ENCODE measurements at regions not wholly inside any gene's neighbourhood (a gene's known extent, or its start where the extent isn't known, plus 50 kb on each side); places are given as distances from the start of the nearest gene placed in this dataset.
A peak's percentile ranks its signal among the peaks of the same experiment; 100 is the strongest.
"Not testable (repeated sequence)": the region's sequence is repeated elsewhere in the genome, so short reads cannot be mapped to it uniquely, and the experiment has no call there.

DNA sequence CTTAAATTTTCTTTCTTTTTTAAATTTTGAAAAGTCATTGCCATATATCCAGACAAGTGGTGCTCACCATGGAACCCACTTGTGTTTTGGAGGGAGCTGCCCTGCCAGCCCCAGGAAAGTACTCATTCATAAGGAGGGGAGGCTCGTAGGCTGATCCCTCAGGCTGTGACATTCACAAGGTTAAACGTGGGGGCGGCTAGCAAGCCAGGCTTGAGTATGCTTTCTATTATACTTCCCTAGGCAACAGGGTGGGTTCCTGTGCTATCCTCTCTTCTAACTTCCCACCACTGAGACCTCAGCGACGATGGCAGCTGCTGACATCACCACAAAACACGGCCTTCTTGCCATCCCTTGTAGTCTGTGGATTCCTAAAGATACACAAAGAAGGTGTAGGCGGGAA lies 160.5 kb upstream of the C2CD4B start:
- DNase-seq, result no peak

DNA sequence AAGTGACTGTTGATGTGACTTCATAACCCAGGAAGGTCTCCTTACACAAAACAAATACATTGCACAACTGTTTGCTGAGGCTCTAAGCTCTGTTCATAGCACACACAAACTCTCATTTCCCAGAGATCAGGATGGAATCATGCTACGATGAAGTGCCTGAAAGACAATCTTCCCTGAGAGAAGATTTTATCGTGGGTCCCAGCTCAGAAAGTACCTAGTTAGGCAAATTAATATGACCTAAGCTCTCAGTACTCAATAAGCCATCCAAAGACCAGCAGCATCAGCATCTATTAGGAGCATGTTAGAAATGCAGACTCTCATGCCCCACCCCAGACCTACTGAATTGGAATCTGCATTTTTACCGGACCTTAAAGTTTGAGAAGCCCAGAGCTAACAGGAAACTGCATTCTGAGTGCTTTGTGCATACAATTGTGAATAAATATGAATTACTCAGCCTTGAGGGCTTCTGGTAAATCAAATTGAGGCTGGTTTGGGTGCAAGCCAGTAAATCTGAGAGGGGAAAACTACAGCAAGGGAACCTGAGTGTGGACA lies 161.5 kb upstream of the C2CD4B start:
- DNase-seq, result no peak

DNA sequence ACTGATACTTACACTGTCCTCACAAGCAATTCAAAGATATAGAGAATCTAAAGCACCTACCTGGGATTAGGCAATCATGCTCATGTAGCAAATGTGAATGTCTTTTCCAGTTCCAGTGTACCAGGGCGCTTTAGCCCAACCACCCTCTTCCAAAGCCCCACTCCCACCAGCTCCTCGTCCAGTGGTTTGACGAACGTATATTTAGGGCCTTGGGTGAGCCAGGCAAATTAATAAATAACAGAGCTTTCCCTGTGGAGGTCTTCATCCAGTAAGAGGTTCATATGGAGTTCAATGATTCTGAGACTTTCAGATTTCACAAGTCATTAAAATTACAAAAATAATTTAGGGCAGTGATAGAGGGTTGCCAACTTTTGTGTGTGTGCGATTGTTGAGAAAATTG lies 162.3 kb upstream of the C2CD4B start:
- no peak for DNase-seq

DNA sequence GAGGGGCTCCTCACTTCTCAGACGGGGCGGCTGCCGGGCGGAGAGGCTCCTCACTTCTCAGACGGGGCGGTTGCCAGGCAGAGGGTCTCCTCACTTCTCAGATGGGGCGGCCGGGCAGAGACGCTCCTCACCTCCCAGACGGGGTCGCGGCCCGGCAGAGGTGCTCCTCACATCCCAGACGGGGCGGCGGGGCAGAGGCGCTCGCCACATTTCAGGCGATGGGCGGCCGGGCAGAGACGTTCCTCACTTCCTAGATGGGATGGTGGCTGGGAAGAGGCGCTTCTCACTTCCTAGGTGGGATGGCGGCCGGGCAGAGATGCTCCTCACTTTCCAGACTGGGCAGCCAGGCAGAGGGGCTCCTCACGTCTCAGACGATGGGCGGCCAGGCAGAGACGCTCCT lies 167.4 kb upstream of the C2CD4B start:
- DNase-seq, result not testable (repeated sequence)

DNA sequence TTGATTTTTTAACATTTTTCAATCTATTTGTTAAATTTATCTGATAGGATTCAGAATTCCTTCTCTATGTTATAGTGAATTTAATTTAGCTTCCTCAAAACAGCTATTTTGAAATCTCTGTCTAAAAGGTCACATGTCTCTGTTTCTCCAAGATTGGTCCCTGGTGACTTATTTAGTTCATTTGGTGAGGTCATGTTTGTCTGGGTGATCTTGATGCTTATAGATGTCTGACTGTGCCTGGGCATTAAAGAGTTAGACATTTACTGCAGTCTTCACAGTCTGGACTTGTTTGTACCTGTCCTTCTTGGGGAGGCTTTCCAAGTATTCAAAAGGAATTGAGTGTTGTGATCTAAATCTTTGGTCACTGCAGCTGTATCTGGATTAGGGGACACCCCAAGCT lies 169.5 kb upstream of the C2CD4B start:
- DNase-seq, result no peak

DNA sequence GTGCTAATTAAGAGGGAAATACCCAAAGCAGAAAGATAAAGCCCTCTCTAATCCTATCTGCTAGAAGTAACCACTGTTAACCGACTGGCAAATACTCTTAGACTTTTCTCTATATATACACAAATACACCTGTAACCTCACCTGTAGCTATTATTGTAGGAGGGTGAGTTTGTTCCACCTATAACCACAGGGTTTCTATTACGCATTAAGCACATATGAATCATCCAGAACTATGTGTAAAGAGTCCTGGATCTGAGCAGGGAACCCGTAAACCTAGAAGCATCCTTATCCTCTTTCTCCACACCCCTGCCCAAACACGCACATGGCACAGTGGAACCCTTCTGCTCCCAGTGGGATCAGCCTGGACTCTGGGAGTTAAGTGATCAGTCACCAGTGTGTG lies 172.8 kb upstream of the C2CD4B start:
- DNase-seq, result no peak

DNA sequence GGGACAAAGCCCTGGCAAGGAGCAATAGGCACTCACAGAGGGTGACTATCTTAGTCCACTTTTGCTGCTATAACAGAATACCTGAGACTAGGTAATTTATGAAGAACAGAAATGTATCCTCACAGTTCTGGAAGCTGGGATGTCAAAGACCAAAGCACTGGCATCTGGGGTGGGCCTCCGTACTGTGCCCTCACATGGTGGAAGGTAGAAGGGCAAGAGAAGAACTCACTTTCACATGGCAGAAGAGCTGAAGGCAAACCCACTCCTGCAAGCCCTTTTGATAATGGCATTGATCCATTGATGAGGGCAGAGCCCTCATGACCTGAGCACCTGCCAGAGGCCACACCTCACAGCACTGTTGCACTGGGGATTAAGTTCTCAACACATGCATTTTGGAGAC lies 173.4 kb upstream of the C2CD4B start:
- DNase-seq, result no peak

DNA sequence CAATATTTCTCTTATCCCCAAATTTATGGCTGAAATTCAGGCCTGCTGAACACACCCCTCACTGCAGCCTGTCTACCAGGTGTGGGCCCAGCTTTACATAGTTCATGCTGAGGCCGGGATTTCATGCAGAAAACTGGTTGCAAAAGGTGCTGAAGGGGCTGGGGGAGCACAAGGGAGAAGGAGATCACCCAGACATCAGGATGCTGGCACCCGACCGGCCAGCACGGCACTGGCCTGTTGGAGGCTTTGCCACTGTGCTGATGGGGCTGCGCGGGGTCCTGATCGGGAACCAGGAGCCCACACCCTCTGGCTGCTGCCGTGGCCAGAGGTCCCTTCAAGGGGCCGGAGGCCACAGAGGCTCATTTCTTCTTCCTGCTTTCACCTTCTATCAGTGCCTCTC lies 177.9 kb upstream of the C2CD4B start:
- no peak for DNase-seq

DNA sequence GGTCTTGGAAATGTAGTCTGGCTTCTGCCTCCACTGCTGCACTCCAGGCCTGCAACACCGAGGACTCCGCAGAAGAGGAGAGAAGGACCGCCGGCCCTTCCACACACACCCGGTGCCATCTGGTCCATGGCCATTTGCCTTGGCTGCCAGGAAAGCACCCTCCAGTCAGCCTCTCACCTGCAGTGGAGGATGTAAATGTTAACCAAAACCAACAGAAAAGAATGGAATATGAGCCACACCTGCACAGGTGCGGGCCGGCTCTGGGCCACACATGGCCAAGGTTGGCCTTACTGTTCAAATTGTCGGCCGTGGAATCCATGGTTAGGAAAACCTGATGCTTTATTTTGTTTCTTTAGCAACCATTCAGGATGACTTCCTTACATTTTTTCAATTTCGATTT lies 178.3 kb upstream of the C2CD4B start:
- DNase-seq, result no peak

DNA sequence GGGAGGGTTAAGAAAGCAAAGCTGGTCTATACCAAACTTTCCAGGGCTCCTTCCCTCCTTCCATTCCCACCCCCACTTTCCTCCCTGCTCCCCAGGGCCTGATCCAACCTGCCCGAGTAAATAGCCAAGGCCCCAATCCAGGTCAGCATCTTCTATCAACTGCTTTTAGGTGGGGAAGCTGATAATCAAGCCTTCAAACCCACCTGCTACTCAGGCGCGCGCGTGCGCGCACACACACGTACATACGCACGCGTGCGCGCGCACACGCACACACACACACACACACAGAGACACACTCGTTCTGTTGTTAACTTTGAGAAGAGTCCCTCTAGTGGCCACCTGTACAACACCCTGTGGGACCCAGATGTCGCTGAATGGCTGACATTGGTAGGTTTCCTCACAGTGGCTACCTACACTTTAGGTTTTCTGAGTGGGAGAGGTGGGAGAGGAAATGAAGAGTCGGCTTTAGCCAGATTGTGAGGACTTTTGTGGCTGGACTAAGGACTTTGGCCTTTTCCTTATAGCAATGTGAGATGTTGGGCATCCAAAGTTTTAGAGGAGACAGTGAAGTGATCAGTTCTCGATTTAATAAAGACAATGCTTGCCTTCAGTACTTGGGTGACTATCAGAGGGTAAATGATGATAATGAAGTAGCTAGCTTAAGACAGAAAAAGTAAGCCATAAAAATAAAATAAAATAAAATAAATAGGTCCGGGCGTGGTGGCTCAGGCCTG lies 179.9 kb upstream of the C2CD4B start:
- DNase-seq, result peak; percentile 56 to 76

DNA sequence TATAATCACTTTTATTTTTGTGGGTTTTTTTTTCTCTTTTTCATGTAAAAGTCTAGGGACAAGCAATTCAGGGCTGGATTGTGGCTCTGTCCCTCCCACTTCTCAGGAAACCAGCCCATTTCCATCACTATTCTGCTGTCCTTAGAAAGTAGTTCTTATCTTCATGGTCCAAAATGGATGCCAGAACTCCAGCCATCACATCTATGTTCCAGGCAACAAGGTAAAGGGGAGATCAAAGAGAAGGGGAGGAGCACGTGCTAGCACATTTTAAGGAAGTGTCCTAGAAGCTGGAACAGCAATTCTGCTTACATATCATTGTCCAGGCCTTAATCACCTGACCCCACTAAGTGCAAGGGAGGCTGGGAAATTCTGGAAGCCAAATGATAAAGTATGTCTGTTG lies 181.1 kb upstream of the C2CD4B start:
- no peak for DNase-seq

DNA sequence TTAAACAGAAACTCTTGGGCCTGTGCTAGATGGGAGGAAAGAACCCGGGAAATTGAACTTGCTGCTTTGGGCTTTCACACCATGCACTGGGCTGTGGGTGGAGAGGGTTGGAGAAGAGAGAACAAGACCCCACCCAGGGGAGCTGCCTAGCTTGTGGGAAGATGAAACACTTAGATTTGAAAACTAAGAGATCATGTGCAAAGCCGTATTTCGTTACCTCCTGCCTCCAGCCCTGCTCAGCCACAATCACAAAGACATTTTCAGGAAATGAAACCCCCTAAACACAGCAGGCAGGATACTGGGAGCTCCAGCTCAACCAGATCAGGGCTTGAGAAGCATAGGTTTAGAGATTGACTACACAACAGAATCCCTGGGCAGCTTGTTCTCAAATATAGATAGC lies 183.0 kb upstream of the C2CD4B start:
- no peak for DNase-seq

DNA sequence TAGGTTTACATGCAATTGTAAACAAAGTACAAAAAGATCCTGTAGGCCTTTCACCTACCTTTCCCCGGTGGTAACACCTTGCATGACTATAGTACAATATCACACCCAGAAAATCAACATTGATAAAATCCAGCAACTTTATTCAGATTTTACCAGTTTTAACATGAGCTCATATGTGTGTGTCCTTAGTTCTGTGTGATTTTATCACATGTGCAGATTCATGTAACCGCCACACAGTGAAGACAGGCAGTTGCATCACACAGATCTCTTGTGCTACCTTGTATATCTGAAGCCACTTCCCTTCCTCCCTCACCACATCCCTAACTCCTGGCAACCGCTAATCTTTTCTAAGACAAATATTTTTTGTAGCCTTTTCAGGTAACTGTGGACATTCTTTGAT lies 183.5 kb upstream of the C2CD4B start:
- DNase-seq, result no peak

DNA sequence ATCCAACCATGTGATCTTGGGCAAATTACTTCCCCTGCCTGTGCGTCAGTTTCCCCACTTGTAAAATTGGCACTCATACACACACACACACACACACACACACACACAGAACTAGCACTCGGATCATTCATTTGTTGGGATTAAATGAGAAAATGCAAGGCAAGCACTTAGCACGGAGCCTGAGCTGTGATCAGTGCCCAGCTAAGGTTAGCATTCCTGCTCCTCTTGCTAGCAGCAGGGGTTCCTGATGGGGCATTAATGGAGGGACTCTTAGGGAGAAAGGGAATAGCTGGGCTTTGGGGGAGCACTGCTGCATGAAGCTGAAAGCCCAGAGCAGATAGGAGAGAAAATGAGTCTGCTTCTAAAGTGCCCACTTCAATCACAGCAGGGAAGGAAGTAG lies 187.7 kb upstream of the C2CD4B start:
- no peak for DNase-seq

DNA sequence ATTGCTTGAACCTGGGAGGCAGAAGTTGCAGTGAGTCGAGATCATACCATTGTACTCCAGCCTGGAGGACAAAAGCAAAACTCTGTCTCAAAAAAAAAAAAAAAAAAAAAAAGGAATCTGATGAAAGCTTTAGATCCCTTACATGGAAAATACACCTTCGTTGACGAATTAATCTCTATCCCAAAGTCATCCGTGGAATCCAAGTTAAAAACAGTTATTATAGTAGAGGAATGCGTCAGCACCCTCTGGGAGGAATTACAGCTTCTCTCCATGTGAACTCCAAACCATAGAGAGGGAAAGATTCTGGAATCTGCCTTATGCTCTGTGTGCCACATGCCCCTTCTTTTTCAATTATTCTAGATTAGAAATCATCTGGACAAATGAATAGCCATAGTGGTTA lies 192.3 kb upstream of the C2CD4B start:
- DNase-seq, result no peak

DNA sequence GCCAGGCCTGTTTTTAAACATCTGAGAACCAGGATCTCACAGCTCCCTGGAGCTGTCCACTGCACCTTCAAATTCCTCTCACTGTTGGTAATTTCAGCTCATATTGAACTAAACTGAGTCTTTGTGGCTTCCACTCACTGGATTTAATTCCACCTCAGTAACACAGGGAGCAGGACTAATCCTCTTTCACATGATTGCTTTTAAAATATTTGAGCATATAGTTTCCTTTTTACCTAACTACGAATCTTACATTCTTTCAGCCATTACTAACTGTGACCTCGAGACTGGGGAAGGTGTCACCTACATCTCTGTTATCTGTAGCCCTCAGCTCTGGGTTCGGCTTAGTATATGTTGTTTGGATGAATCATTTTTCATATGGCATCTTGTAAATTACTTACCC lies 194.3 kb upstream of the C2CD4B start:
- DNase-seq, result no peak

DNA sequence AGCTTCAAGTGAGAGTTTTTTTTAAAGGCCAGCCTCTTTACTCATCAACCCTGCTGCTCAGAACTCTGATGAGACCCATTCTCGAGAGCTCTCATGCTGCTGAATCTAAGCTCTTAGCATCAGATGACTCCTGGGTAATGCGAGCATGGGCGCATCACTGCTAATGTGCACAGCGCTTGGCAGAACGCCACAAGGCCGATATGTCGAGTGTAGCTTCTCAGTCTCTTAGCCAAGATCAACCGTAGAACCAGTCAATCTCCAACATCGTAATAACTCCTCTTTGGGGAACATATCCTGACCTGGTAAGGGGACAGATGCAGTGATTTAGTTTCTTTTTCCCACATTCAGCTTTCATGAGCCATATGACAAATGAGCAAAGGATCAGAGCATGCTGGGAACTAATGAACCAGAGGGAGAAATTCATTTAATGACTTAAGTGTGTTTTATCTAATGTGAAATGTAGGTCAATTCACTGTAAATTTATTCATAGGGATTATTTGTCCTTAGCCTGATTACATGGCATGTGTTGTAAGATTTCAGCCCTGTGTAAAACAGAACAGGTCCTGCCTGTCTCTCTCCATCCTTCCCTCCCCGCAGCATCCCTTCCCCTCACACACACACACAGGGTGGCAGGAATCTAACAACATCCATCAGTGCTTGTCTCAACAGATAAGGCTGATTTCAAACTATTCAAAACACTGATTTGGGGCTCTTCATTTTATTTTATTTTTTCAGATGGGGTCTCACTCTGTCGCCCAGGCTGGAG lies 195.4 kb upstream of the C2CD4B start:
- no peak for DNase-seq

DNA sequence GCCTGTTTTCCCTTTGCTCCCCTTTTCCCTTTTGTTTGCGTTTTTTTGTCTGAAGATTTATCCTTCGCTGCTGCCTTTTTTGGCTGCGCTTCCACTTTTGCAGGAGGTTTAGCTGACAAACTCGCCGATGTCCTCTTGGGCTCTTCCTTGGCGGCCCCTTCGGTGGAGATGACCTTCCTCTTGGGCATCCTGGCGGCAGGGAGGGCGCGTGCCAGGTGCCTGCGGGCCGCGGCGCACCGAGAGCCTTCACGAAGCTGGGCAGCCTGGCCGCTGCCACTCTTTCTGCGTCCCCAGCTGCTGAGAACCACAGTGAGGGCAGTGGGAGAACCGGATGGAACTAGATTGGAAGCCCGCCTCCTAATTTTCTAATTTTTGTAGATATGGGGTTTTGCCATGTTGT lies 197.1 kb upstream of the C2CD4B start:
- DNase-seq, result no peak

DNA sequence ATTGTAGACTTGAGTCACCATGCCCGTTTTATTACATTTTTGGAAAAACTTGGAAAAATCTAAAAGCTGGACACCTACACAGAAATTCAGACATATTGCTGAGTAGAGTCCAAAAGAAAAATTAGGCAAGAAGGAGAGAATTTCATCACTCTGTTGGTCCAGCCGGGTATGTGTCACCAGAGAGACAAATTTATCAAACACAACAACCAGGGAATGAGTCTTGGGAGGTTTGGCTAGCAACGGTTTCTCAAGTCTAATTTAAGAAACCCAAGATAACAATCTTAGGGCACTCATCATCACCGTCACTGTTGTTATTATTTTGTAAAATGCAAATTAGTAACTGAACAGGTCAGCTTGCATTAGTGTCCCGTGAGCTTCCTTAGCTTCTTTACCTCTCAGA lies 197.5 kb upstream of the C2CD4B start:
- DNase-seq, result no peak

DNA sequence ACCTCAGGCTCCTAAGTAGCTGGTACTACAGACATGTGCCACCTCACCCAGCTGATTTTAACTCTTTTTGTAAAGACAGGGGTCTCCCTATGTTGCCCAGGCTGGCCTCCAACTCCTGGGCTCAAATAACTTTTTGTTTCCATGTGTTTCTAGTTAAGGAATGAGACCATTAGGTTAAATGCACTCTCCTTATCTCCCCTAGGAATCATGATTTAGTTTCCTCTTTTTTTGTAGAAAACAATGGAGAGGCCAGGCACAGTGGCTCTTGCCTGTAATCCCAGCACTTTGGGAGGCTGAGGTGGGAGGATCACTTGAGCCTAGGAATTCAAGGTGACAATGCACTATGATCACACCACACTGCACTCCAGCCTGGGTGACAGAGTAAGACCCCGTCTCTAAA lies 198.8 kb upstream of the C2CD4B start:
- DNase-seq, result no peak

DNA sequence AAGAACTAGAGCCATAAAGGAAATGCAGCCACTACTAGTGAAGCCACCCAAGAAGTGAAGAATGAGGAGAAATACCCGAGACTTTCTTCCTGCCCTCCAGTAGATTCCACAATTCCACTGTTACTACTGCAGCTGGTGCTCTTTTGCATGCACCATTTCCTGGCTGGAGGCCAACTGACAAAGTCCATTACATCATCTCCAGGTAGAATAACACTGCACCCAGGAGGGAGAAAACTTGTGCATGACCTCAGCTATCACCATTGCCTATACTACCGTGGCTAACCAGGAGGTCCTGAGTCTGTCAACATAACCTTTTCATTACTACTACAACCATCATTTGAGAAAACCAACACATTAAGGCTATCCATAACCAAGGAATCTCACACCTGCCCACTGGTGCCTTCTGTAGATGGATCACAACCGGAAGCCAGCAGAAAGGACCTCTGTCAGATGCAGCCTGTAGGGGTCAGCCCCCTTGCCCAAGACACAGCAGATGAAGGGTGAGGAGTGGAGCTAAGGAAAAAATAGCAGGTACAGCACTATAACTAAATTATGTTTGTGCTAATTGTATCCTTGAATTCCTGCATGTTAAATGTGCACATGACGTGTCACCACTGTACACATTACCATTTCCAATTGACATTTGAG lies 200.8 kb upstream of the C2CD4B start:
- DNase-seq, result no peak

DNA sequence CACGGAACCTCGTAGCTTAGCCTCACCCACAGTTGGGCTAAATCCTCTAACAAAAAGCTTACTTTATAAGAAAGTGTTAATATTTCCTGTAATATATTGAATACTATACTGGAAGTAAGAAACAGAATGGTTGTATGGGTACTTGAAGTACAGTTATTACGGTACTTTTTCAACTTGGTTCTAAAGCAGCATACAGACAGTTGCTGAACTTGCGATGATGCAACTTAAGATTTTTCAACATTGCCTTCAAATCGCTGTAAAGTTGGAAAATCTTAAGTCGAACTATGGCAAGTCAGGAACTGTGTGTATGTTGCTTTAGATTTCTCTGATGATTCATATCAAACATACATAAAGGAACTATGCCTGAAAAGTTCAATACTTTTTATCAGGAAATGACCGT lies 204.4 kb upstream of the C2CD4B start:
- DNase-seq, result no peak

DNA sequence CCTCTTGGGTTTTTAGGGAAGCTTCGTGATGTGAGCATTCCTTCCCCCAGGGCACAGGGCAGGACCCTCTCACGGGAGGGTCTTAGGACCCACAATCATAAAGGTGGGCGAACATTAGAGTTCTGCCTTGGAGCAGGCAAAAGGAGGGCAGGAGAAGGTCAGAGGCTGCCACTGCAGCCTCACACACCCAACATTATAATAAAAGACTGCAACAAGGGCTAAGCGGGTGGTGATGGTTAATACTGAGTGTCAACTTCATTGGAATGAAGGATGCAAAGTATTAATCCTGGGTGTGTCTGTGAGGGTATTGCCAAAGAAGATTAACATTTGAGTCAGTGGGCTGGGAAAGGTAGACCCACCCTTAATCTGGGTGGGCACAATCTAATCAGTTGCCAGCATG lies 206.6 kb upstream of the C2CD4B start:
- not testable (repeated sequence) for DNase-seq
